Astrocyte (in vitro differentiated cells and primary cell): ENCODE measurements at regions not wholly inside any gene's neighbourhood (a gene's known extent, or its start where the extent isn't known, plus 50 kb on each side); places are given as distances from the start of the nearest gene placed in this dataset.

Experiments
- DNase-seq: peaks from one replicate; pipeline ENCODE4 v3.0.0-alpha.2; 2010; ENCODE audit warnings: low read depth
- FAIRE-seq: peaks from 2 replicates; lab custom pipeline; 2011; peaks lifted over from hg19 to GRCh38; lab: Jason Lieb, UNC
- H2AFZ ChIP-seq: 2 replicates; pipeline ENCODE4 v1.6.0; 2012; ENCODE audit warnings: low read depth, low read length, inconsistent platforms
- H3K27ac ChIP-seq: 2 replicates; pipeline ENCODE4 v1.5.1; 2011; ENCODE audit warnings: low read depth, low read length, inconsistent platforms
- H3K27me3 ChIP-seq: 2 replicates; pipeline ENCODE4 v1.6.0; 2011; ENCODE audit warnings: low read length, inconsistent platforms; ENCODE audit not compliant: insufficient read depth
- H3K36me3 ChIP-seq: 2 replicates; pipeline ENCODE4 v1.5.1; 2011; ENCODE audit warnings: low read length, inconsistent platforms; ENCODE audit not compliant: insufficient read depth
- H3K4me1 ChIP-seq: 2 replicates; pipeline ENCODE4 v1.5.1; 2011; ENCODE audit warnings: low read length, inconsistent platforms; ENCODE audit not compliant: insufficient read depth
- H3K4me2 ChIP-seq: 2 replicates; pipeline ENCODE4 v1.6.0; 2012; ENCODE audit warnings: low read length, inconsistent platforms
- H3K4me3 ChIP-seq: 2 replicates; pipeline ENCODE4 v1.5.1; 2011; ENCODE audit warnings: low read depth, mild to moderate bottlenecking, low read length, inconsistent platforms; ENCODE audit not compliant: insufficient read depth
- H3K79me2 ChIP-seq: 2 replicates; pipeline ENCODE4 v1.6.0; 2012; ENCODE audit warnings: mild to moderate bottlenecking, low read length, inconsistent platforms; ENCODE audit not compliant: insufficient read depth
- H3K9ac ChIP-seq: 2 replicates; pipeline ENCODE4 v1.6.0; 2012; ENCODE audit warnings: mild to moderate bottlenecking, low read length, inconsistent platforms
- H3K9me3 ChIP-seq: 2 replicates; pipeline ENCODE4 v1.5.1; 2012; ENCODE audit warnings: low read depth, mild to moderate bottlenecking, low read length, inconsistent platforms; ENCODE audit not compliant: insufficient read depth
- H4K20me1 ChIP-seq: 2 replicates; pipeline ENCODE4 v1.6.0; 2012; ENCODE audit warnings: low read length, inconsistent platforms; ENCODE audit not compliant: insufficient read depth
- H3K27ac Mint-ChIP-seq: one replicate; pipeline ENCODE4 v1.8.0; 2021; ENCODE audit warnings: mild to moderate bottlenecking, mixed read lengths; ENCODE audit not compliant: unreplicated experiment
- H3K27me3 Mint-ChIP-seq: one replicate; pipeline ENCODE4 v1.8.0; 2021; ENCODE audit warnings: low read depth, mixed read lengths; ENCODE audit not compliant: unreplicated experiment
- H3K36me3 Mint-ChIP-seq: one replicate; pipeline ENCODE4 v1.8.0; 2021; ENCODE audit warnings: low read depth, mixed read lengths; ENCODE audit not compliant: unreplicated experiment
- H3K4me1 Mint-ChIP-seq: one replicate; pipeline ENCODE4 v1.8.0; 2021; ENCODE audit warnings: low read depth, mixed read lengths; ENCODE audit not compliant: unreplicated experiment
- H3K4me3 Mint-ChIP-seq: one replicate; pipeline ENCODE4 v1.8.0; 2021; ENCODE audit warnings: mild to moderate bottlenecking, moderate library complexity, mixed read lengths; ENCODE audit not compliant: unreplicated experiment
- H3K9me3 Mint-ChIP-seq: one replicate; pipeline ENCODE4 v1.8.0; 2021; ENCODE audit warnings: mild to moderate bottlenecking, mixed read lengths; ENCODE audit not compliant: unreplicated experiment
- CTCF ChIP-seq: IDR thresholded peaks from 2 replicates; pipeline ENCODE4 v1.5.1; 2011; ENCODE audit warnings: low read depth, mild to moderate bottlenecking, inconsistent platforms, low read length, moderate library complexity; ENCODE audit not compliant: insufficient read depth
- EZH2 ChIP-seq: IDR thresholded peaks from 2 replicates; pipeline ENCODE4 v1.6.1; 2012; ENCODE audit warnings: mild to moderate bottlenecking, low read length, inconsistent platforms; ENCODE audit not compliant: insufficient read depth

GRCh38 chr13:48153186-48153585, 58.3 kb upstream of the MED4 start:
- peaks cover 3% of the 10 kb centered on the region for H3K4me1 Mint-ChIP-seq

GRCh38 chr13:48151363-48152161, 56.7 kb upstream of the MED4 start:
- H3K79me2 ChIP-seq, result no peaks in the 10 kb centered on the region
- no peaks in the 10 kb centered on the region for H3K27me3 ChIP-seq
- H3K4me1 ChIP-seq, result peaks cover 11% of the 10 kb centered on the region
- no peaks in the 10 kb centered on the region for H3K36me3 ChIP-seq
- H4K20me1 ChIP-seq, result no peaks in the 10 kb centered on the region
- H3K27ac Mint-ChIP-seq, result no peak overlapping the region
- H3K9me3 ChIP-seq, result no peaks in the 10 kb centered on the region
- DNase-seq, result peak; percentile 40
- no peak overlapping the region for H3K4me3 Mint-ChIP-seq
- H3K27ac ChIP-seq, result no peak overlapping the region
- no peak overlapping the region for H3K4me2 ChIP-seq
- H3K4me3 ChIP-seq, result no peak overlapping the region
- H3K36me3 Mint-ChIP-seq, result no peaks in the 10 kb centered on the region
- peaks cover 3% of the 10 kb centered on the region for H3K4me1 Mint-ChIP-seq
- TF ChIP-seq EZH2 (no peak), CTCF (no peak)
- H3K9me3 Mint-ChIP-seq, result no peaks in the 10 kb centered on the region
- no peak overlapping the region for H3K9ac ChIP-seq
- H3K27me3 Mint-ChIP-seq, result no peaks in the 10 kb centered on the region
- no peak for FAIRE-seq
- H2AFZ ChIP-seq, result no peak overlapping the region

More at GRCh38 chr13:48153186-48153585, 58.3 kb upstream of the MED4 start:
- Mint-ChIP-seq H3K4me3 (no peak overlapping the region), H3K36me3 (no peaks in the 10 kb centered on the region), H3K27me3 (no peaks in the 10 kb centered on the region), H3K9me3 (no peaks in the 10 kb centered on the region), H3K27ac (no peak overlapping the region)
- no peak overlapping the region for H3K4me2 ChIP-seq
- TF ChIP-seq CTCF, result no peak
- no peak for TF ChIP-seq EZH2
- no peak for DNase-seq
- peaks cover 11% of the 10 kb centered on the region for H3K4me1 ChIP-seq
- H3K27me3 ChIP-seq, result no peaks in the 10 kb centered on the region
- H3K79me2 ChIP-seq, result no peaks in the 10 kb centered on the region
- H3K4me3 ChIP-seq, result no peak overlapping the region
- H3K27ac ChIP-seq, result no peak overlapping the region
- no peaks in the 10 kb centered on the region for H4K20me1 ChIP-seq
- no peaks in the 10 kb centered on the region for H3K9me3 ChIP-seq
- no peak overlapping the region for H2AFZ ChIP-seq
- no peaks in the 10 kb centered on the region for H3K36me3 ChIP-seq
- FAIRE-seq, result no peak
- no peak overlapping the region for H3K9ac ChIP-seq

- H3K4me3 Mint-ChIP-seq, result no peak overlapping the region
Observed at GRCh38 chr13:48148454-48148853, 53.5 kb upstream of the MED4 start.

More at GRCh38 chr13:48148454-48148853, 53.5 kb upstream of the MED4 start:
- no peak overlapping the region for H2AFZ ChIP-seq
- FAIRE-seq (no peak), DNase-seq (no peak)
- TF ChIP-seq EZH2 (no peak), CTCF (no peak)
- Mint-ChIP-seq H3K4me1 (no peaks in the 10 kb centered on the region), H3K36me3 (no peaks in the 10 kb centered on the region), H3K27ac (no peak overlapping the region), H3K9me3 (no peaks in the 10 kb centered on the region), H3K27me3 (no peaks in the 10 kb centered on the region)
- no peaks in the 10 kb centered on the region for H3K4me1 ChIP-seq
- H3K36me3 ChIP-seq, result no peaks in the 10 kb centered on the region
- H3K79me2 ChIP-seq, result no peaks in the 10 kb centered on the region
- no peak overlapping the region for H3K9ac ChIP-seq
- no peak overlapping the region for H3K4me3 ChIP-seq
- H4K20me1 ChIP-seq, result no peaks in the 10 kb centered on the region
- no peaks in the 10 kb centered on the region for H3K27me3 ChIP-seq
- no peak overlapping the region for H3K4me2 ChIP-seq
- H3K9me3 ChIP-seq, result no peaks in the 10 kb centered on the region
- no peak overlapping the region for H3K27ac ChIP-seq
